Esophagus muscularis mucosa (tissue), 4 donors: ENCODE measurements at regions not wholly inside any gene's neighbourhood (a gene's known extent, or its start where the extent isn't known, plus 50 kb on each side); places are given as distances from the start of the nearest gene placed in this dataset.

ENCODE experiments used
- DNase-seq: peaks from one replicate; pipeline ENCODE4 v3.0.0-alpha.2; 2017; ENCODE audit errors: extremely low spot score
- H3K27ac ChIP-seq, 4 donors: fragments of 200-600 bp; sonication (generic); replicated peaks in 1 of 4; 1 replicate in 3 of 4; 2 replicates in 1 of 4; pipeline ENCODE4 v1.5.1; 2016 to 2019; ENCODE audit warnings: mild to moderate bottlenecking in 1 of 4
- H3K27me3 ChIP-seq, 4 donors: fragments of 200-600 bp; sonication (generic); one replicate each; pipeline versions ENCODE4 v1.5.1 to v1.6.0; 2016 to 2019
- H3K36me3 ChIP-seq, 4 donors: fragments of 200-600 bp; sonication (generic); one replicate each; pipeline ENCODE4 v1.5.1; 2016 to 2019
- H3K4me1 ChIP-seq, 4 donors: fragments of 200-600 bp; sonication (generic); one replicate each; pipeline ENCODE4 v1.5.1; 2016 to 2019
- H3K4me3 ChIP-seq, 4 donors: fragments of 200-600 bp; sonication (generic); 1 replicate in 2 of 4; 2 replicates in 2 of 4; pipeline ENCODE4 v1.5.1; 2016 to 2019; ENCODE audit warnings: mild to moderate bottlenecking in 4 of 4, moderate library complexity in 1 of 4
- H3K9me3 ChIP-seq, 4 donors: fragments of 200-600 bp; sonication (generic); 1 replicate in 3 of 4; 2 replicates in 1 of 4; pipeline ENCODE4 v1.5.1; 2016 to 2019
- EP300 ChIP-seq: sonication (generic); formaldehyde crosslinking; IDR thresholded peaks from one replicate; pipeline ENCODE4 v1.6.1; 2017; ENCODE audit warnings: antibody characterized with exemption
- POLR2A ChIP-seq: fragments of 450-650 bp; IDR thresholded peaks from one replicate; pipeline ENCODE4 v1.6.1; 2017; ENCODE audit warnings: antibody characterized with exemption, moderate library complexity, mild to moderate bottlenecking, low read depth
- POLR2AphosphoS5 ChIP-seq, 2 donors: sonication (generic); formaldehyde crosslinking; IDR thresholded peaks; one replicate each; pipeline ENCODE4 v1.6.1; 2017; ENCODE audit warnings: antibody characterized with exemption in 2 of 2
- WGBS: methylation state at CpG from one replicate; pipeline ENCODE4 v1.1.5; 2018; 5-methylcytosine and 5-hydroxymethylcytosine counted together
- intact Hi-C: fragments of 100-400 bp; cut with DNase I; formaldehyde crosslinking; loops from one replicate; pipeline ENCODE4 v1.15.1; 2023
- TF ChIP-seq, protein P1 (sequence below), 3 experiments: fragments of 200-600 bp in 2 of 3; fragments of 450-650 bp in 1 of 3; sonication (generic) in 2 of 3; IDR thresholded peaks; one replicate each; pipeline ENCODE4 v1.5.1; 2017 to 2019; ENCODE audit warnings: antibody characterized with exemption in 3 of 3, mild to moderate bottlenecking in 2 of 3, moderate library complexity in 1 of 3

- WGBS, result 86% methylated on average over 3 of the region's 3 CpGs
- Histone ChIP-seq H3K9me3 (no peaks in the 10 kb centered on the region), H3K27me3 (no peaks in the 10 kb centered on the region), H3K36me3 (no peaks in the 10 kb centered on the region), H3K27ac (no peak overlapping the region), H3K4me3 (no peak overlapping the region), H3K4me1 (no peaks in the 10 kb centered on the region)
- intact Hi-C loops, result no loop called here
- no peak for DNase-seq
- TF ChIP-seq, protein P1, sequence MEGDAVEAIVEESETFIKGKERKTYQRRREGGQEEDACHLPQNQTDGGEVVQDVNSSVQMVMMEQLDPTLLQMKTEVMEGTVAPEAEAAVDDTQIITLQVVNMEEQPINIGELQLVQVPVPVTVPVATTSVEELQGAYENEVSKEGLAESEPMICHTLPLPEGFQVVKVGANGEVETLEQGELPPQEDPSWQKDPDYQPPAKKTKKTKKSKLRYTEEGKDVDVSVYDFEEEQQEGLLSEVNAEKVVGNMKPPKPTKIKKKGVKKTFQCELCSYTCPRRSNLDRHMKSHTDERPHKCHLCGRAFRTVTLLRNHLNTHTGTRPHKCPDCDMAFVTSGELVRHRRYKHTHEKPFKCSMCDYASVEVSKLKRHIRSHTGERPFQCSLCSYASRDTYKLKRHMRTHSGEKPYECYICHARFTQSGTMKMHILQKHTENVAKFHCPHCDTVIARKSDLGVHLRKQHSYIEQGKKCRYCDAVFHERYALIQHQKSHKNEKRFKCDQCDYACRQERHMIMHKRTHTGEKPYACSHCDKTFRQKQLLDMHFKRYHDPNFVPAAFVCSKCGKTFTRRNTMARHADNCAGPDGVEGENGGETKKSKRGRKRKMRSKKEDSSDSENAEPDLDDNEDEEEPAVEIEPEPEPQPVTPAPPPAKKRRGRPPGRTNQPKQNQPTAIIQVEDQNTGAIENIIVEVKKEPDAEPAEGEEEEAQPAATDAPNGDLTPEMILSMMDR (IDR thresholded peaks at IDR 0.05), result no peak
- TF ChIP-seq POLR2AphosphoS5 (IDR thresholded peaks at IDR 0.05) (no peak), POLR2A (no peak), EP300 (no peak)
Observed at GRCh38 chr6:147905711-147906110, 397.2 kb downstream of the SAMD5 start.

DNA sequence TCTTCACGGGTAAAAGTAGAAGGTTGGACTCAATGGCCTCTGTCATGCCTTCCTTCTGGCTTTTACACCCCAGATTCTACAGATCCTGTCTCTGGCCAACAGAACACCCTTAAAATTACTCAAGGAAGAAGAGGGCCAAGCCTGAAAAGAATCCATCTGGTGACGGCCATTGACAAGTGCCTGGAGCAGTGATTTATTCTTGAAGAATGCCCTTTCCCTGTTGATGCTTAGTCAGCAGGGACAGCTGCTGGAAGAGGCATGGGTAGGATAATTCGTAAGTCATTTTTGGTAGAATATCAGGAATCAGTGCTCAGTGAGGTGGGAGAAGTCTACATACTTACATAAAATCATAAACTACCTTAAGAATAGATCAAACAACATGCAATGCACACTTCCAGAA, 397.9 kb downstream of the SAMD5 start:
- Histone ChIP-seq H3K9me3 (no peaks in the 10 kb centered on the region), H3K27me3 (no peaks in the 10 kb centered on the region), H3K36me3 (no peaks in the 10 kb centered on the region), H3K4me1 (no peaks in the 10 kb centered on the region), H3K4me3 (no peak overlapping the region), H3K27ac (no peak overlapping the region)
- no peak for TF ChIP-seq POLR2A
- TF ChIP-seq, protein P1 (IDR thresholded peaks at IDR 0.05), result no peak
- TF ChIP-seq POLR2AphosphoS5 (IDR thresholded peaks at IDR 0.05), result no peak
- no peak for TF ChIP-seq EP300
- intact Hi-C loops, result no loop called here
- DNase-seq, result no peak
- 83% methylated on average over 3 of the region's 3 CpGs for WGBS

DNA sequence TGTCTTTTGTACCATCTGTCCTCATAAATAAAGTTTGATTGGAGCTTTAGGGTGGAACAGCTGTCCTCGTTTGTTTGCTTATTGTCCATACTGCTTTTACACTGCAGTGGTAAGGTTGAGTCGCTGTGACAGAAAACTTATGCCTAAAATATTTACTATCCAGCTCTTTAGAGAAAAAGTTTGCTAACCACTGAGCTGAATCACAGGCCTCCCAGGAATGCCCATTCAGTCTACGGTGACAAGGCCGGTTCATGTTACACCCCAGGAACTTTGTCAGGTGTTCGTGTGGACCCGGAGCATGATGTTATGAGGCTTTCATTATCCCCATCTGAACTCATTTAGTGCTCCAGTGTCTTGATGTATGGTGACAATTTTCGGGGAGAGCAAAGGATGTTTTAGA, 401.1 kb downstream of the SAMD5 start:
- Histone ChIP-seq H3K36me3 (no peaks in the 10 kb centered on the region), H3K27me3 (no peaks in the 10 kb centered on the region), H3K9me3 (no peaks in the 10 kb centered on the region), H3K4me1 (no peaks in the 10 kb centered on the region), H3K27ac (no peak overlapping the region), H3K4me3 (no peak overlapping the region)
- 87% methylated on average over 7 of the region's 7 CpGs for WGBS
- DNase-seq, result no peak
- TF ChIP-seq POLR2AphosphoS5 (IDR thresholded peaks at IDR 0.05) (no peak), EP300 (no peak), POLR2A (no peak)
- TF ChIP-seq, protein P1 (IDR thresholded peaks at IDR 0.05), result no peak
- intact Hi-C loops, result no loop called here

DNA sequence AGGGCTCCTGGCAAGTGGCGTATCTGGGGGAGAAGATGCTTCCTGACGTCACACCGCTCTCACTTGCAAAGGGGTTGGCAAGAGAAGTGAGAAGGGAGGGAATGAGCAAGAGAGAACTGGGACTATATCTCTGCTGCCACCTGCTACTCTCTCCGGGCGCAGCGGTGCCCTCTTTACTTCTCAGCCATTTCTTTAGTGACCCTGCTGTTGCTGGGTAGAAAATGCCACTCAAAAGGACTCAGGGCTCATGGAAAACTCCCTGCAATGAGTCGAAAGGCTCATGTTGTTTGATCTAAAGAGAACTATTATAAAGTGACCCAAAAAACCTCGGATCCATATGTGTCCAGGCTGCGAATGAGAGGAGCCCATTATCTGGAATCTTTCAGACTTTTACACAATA, 401.8 kb downstream of the SAMD5 start:
- Histone ChIP-seq H3K36me3 (no peaks in the 10 kb centered on the region), H3K9me3 (no peaks in the 10 kb centered on the region), H3K27ac (no peak overlapping the region), H3K27me3 (no peaks in the 10 kb centered on the region), H3K4me1 (no peaks in the 10 kb centered on the region), H3K4me3 (no peak overlapping the region)
- DNase-seq, result no peak
- intact Hi-C loops, result no loop called here
- TF ChIP-seq EP300 (no peak), POLR2AphosphoS5 (IDR thresholded peaks at IDR 0.05) (no peak)
- WGBS, result 91% methylated on average over 9 of the region's 9 CpGs

- Histone ChIP-seq H3K27ac (no peak overlapping the region), H3K4me1 (no peaks in the 10 kb centered on the region), H3K27me3 (no peaks in the 10 kb centered on the region), H3K36me3 (no peaks in the 10 kb centered on the region), H3K4me3 (no peak overlapping the region), H3K9me3 (no peaks in the 10 kb centered on the region)
- intact Hi-C loops, result no loop called here
- 80% methylated on average over 3 of the region's 3 CpGs for WGBS
- TF ChIP-seq, protein P1 (IDR thresholded peaks at IDR 0.05), result no peak
- no peak for TF ChIP-seq POLR2AphosphoS5 (IDR thresholded peaks at IDR 0.05)
- TF ChIP-seq POLR2A, result no peak
- TF ChIP-seq EP300, result no peak
- DNase-seq, result no peak
Observed at GRCh38 chr6:147911057-147911456, 402.6 kb downstream of the SAMD5 start.
